Astrocyte of the cerebellum (primary cell): ENCODE measurements at regions not wholly inside any gene's neighbourhood (a gene's known extent, or its start where the extent isn't known, plus 50 kb on each side); places are given as distances from the start of the nearest gene placed in this dataset.

ENCODE experiments used
- DNase-seq: peaks from one replicate; pipeline ENCODE4 v3.0.0-alpha.2; 2011; ENCODE audit warnings: low read depth
- H3K4me3 ChIP-seq: 2 replicates; pipeline ENCODE4 v1.5.1; 2011; ENCODE audit warnings: mild to moderate bottlenecking, low read depth, low read length, moderate library complexity
- in situ Hi-C: cut with HindIII; loops from 2 replicates; pipeline ENCODE4 v1.10.0; 2017; ENCODE audit warnings: low sequenced_read_pairs
- TF ChIP-seq, protein P1 (sequence below): IDR thresholded peaks from 2 replicates; pipeline ENCODE4 v1.5.1; 2012; ENCODE audit warnings: low read length, low read depth, moderate library complexity, mild to moderate bottlenecking; ENCODE audit errors: missing control alignments

DNA sequence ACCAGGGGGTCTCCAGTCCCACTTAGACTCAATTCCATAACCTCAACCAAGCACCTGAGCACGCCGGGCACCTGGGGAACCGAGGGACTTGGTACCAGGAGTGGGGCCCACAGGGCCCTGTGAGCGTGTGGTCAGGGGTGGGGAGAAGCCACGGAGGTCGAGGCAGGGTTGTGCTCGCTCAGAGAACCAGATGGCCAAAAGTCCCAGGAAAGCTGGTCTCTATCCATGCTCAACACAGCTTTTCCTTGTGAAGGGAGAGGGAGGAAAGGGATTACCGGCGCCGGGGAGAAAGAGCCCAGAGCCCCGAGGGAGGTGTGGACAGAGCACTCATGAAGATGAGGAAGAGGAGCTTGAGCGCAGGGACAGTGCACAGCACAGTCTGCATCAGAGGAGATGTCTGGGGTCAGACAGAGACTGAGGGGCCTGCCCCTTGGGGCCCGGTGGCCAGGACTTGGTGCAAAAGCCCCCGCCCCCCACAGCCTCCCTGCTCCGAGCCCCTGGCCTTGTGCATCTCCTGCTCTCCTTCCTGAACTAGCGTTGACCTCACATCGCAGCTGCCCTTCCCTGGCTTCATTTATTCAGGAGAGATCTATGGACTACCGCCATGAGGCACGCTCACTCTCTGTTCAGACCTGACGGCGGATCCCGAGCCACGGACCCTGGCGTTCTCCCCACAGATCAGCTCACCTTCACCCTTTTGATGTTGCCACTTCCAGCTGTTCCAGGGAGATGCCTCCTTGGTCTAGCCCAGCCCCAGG, 355.4 kb upstream of the TNRC6C start:
- in situ Hi-C loops, result no loop called here
- DNase-seq, result no peak
- TF ChIP-seq, protein P1, sequence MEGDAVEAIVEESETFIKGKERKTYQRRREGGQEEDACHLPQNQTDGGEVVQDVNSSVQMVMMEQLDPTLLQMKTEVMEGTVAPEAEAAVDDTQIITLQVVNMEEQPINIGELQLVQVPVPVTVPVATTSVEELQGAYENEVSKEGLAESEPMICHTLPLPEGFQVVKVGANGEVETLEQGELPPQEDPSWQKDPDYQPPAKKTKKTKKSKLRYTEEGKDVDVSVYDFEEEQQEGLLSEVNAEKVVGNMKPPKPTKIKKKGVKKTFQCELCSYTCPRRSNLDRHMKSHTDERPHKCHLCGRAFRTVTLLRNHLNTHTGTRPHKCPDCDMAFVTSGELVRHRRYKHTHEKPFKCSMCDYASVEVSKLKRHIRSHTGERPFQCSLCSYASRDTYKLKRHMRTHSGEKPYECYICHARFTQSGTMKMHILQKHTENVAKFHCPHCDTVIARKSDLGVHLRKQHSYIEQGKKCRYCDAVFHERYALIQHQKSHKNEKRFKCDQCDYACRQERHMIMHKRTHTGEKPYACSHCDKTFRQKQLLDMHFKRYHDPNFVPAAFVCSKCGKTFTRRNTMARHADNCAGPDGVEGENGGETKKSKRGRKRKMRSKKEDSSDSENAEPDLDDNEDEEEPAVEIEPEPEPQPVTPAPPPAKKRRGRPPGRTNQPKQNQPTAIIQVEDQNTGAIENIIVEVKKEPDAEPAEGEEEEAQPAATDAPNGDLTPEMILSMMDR, result no peak
- no peak overlapping the region for H3K4me3 ChIP-seq

DNA sequence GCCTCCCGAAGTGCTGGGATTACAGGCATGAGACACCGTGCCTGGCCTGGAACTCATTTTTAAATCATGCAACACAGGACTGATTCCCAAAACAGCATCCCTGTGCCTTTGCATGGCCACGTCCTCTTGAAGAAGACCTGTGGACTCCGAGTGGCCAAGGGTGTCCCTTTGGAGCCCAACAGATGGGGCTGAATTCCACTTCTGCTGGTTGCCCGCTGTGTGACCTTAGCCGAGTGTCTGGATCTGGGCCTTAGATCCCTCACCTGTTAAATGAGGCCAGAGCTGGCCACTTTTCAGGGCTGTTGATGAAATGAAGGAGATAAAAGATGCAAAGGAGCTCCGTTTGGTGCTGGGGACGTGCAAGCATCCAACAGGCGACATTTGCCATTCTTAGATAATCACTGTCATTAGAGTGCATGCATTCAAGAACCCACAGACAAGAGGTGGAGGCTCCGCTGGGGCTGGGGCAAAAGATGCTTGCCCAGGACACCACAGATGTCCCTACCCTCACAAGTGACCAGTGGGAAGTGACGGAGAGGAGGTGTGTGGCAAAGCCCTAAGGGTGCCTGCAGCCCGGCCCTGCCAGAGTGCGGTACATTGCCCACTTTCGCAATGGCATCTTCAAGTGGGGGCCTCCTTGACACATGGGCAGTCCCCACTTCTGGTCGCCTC, 354.1 kb upstream of the TNRC6C start:
- no peak overlapping the region for H3K4me3 ChIP-seq
- no peak for DNase-seq
- TF ChIP-seq, protein P1, result no peak
- in situ Hi-C loops, result no loop called here

DNA sequence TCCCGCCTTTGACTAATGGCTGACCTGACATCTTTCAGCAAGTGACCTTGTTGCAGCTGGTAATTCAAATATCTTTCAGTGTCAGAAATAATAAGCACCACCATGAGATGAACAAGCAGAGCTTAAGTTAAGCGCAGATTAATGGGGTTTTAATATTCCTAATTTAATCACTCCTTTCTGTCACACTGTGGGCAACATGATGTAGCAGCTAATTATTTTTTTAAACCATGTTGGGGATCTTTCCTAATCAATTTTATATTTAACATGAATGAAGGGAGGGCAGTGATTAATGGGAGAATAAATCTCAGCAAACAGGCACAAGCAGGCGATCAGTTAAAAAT, 353.6 kb upstream of the TNRC6C start:
- TF ChIP-seq, protein P1, result no peak
- DNase-seq, result no peak
- no peak overlapping the region for H3K4me3 ChIP-seq
- in situ Hi-C loops, result no loop called here

GRCh38 chr17:77606146-77606864, 352.2 kb upstream of the TNRC6C start:
- no peak overlapping the region for H3K4me3 ChIP-seq
- no peak for DNase-seq
- in situ Hi-C loops, result no loop called here
- TF ChIP-seq, protein P1, result no peak

- TF ChIP-seq, protein P1, result no peak
- no peak for DNase-seq
- in situ Hi-C loops, result no loop called here
- no peak overlapping the region for H3K4me3 ChIP-seq
Measured at GRCh38 chr17:77606865-77607210, 351.7 kb upstream of the TNRC6C start.

GRCh38 chr17:77607606-77608005, 350.9 kb upstream of the TNRC6C start:
- no peak for DNase-seq
- in situ Hi-C loops, result no loop called here
- H3K4me3 ChIP-seq, result no peak overlapping the region
- TF ChIP-seq, protein P1, result no peak
